NCI-H1436 treated with DMSO at 0.1 percent for 48 hours (cell line): ENCODE measurements at regions not wholly inside any gene's neighbourhood (a gene's known extent, or its start where the extent isn't known, plus 50 kb on each side); places are given as distances from the start of the nearest gene placed in this dataset.
A peak's percentile ranks its signal among the peaks of the same experiment; 100 is the strongest.

Experiments
- DNase-seq: peaks from one replicate; lab custom pipeline; 2025; lab: John Stamatoyannopoulos, UW

DNA sequence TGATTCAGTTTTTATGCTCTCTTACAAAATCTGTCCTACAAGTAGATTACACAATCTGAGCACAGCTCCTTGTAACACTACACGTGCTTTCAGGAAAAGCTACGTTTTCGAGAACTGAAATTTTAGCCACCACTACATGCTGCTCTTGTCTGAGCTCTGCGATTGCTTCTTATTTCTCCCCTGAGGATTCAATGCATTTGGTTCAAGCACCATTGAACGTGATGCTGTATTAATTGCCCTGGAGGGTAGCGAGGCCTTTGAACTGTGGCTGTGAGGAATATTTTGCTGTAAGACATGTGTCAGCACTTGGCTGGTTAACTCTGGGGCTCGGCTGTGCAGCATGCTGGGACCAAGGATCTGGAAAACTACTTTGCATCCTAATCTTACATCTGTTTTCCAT is 405.8 kb downstream of the EPHA4 start:
- DNase-seq, result peak; percentile 6

DNA sequence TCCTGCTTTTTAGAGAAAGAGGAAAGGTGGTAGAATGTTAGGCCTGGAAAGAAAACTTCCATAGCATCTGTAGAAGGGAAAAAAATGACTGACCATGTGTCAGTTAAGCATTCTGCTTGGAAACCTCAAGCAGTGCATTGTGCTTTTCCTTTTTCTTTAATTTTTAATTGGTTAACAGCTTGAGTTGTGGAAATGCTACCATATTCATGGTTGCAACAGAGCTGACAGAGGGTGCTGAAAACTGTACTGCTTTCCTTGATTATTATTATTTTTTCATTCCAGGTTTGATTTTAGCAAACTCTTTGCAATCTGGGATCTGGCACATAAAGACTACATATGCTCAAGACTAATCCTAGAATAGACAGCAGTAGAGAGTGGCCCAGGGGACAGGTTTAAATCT is 404.5 kb downstream of the EPHA4 start:
- DNase-seq, result no peak

DNA sequence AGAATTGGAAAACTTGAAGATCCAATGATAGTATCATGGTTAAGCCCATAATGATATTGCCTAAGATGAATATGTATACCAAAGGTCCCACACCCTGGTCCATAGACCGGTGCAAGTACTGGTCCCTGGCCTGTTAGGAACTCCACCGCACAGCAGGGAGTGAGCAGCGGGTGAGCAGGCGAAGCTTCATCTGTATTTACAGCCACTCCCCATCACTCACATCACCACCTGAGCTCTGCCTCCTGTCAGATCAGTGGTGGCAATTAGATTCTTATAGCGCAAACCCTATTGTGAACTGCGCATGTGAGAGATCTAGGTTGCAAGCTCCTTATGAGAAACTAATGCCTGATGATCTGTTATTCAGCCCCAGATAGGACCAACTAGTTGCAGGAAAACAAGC is 402.4 kb downstream of the EPHA4 start:
- no peak for DNase-seq

DNA sequence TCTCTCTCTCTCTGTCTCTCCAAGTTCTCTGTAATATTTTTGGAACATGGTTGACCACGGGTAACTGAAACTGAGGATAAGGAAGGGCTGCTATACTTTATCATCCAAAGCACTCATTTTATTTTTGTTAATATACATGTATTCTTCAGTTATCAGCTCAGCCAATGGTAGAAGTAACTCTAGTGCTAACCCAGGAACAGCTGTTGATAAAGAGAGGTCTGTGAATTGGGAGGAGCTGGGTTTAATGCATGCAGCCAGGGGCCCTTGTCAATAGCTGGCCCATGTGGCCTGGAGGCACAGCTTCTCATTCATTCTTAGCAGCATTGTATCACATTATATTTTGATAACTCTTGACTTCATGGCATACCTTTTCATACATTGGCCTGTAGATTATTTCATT is 401.6 kb downstream of the EPHA4 start:
- DNase-seq, result no peak

DNA sequence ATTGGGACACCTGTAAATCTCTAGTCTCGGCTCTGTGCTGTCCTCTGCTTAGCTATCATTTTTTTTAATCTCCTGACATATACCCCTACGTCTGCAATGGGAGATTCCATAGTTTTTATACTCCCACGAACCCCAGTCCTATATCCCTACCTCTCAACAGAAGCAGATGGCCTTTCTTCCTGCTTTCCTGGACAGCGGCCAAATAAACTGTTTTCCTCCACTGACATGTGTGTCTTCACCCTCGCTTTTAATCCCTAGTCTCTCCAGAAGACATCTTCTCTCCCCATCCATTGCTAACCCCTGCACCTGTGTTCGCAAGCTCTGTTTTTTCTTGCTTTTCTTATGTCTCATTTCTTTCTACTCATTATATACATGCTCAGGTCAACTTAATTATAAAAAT is 395.4 kb downstream of the EPHA4 start:
- no peak for DNase-seq

DNA sequence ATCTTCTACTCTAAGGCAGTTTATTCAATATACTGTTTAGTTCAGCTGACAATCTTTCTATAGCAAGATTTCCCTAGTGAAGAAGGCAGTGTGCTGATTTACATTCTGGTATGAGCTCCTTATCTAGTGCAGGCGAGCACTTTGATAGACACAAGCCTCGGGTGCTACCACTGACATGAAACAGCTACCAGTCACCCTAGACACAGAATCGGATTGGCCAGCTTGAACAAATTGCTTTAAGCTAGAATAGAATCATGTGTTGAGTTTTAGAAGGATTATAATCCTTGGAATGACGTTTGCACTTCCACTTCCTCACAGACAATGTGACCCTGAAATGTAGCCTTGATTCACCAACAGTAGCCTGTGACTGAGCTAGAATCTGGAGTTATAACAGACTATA is 394.0 kb downstream of the EPHA4 start:
- no peak for DNase-seq

DNA sequence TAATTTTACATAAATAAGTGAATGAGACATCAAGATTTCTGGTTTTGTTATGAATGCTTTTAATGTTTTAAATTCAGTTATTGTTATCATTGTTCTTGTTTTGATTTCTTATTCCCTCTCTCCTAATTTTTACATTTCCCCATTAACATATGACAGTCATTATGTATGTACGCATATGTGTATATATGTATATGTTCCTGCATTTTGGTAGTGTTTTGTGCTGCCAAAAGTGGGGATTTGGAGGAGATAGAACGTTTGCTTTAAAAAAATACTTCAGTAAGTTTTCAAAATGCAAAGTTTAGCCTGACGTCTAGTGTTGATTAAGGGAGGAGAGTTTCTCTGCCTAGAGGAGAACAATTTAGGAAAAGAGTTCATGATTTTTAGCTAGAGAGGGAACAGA is 385.2 kb downstream of the EPHA4 start:
- no peak for DNase-seq

DNA sequence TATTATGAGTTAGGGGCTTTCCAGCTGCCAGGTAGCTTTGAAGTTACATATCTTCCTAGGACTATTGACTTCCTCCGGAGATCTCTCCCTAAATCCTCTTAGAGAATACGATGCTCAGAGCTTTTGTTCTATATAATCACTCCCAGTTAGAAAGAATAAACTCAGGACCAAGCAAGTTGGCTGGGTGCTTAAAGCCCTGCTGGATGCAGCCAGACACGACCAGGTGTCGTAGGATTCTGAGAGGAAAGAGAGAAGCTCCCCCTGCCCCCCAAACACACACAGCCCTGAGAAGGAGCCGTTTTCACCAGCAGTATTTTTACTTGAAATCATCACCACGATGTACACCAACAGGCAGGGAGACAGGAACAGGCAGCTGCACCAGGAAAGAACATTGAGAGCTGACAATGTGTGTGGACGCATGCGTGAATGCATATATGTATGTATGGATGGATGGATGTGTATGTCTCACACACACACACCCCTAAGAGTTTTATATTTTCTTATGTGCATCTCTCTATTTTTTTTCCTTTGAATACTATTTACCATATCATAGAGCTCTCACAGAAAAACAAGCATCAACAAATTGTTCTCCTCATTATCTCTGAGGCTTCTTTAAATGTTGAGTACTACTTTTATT is 382.6 kb downstream of the EPHA4 start:
- DNase-seq, result no peak

DNA sequence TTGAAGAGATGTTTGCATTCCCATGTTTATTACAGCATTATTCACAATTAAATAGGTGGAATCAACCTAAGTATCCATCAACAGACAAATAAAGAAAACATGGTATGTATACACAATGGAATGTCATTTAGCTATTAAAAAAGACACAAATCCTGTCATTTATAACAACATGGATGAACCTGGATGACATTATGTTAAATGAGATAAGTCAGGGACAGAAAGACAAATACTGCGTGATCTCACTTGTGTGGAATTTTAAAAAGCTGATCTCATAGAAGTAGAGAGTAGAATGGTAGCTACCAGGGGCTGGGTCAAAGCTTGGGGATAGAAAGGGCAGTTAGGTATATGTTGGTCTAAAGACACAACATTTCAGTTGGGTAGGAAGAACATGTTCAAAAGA is 376.3 kb downstream of the EPHA4 start:
- DNase-seq, result no peak

DNA sequence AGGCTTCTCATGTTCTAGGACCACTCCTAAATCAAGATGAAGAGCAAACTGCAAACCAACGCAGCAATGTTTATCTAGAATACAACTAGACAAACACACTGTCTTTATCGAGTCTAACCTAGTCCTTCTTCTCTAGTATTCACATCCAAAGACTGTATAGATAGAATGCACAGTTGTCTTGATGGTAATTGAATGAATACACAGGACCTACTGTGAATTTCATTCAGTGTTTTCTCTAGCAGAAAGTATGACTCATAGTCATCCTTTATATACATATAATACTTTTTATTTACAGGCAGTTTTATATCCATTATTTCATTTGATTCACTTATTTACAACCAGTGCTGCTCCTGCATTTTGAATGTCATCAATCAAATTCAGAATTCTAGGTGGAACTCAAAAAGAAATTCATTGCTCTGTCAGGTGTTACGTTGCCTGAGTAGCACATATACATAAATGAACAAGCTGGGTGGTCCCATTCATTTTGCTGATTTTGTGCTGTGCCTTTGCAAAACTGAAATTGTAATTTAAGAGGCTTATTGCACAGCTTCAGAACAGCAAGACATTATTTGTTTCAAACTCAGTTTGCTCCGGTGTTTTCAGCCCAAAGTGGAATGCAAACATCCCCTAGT is 374.8 kb downstream of the EPHA4 start:
- DNase-seq, result no peak

DNA sequence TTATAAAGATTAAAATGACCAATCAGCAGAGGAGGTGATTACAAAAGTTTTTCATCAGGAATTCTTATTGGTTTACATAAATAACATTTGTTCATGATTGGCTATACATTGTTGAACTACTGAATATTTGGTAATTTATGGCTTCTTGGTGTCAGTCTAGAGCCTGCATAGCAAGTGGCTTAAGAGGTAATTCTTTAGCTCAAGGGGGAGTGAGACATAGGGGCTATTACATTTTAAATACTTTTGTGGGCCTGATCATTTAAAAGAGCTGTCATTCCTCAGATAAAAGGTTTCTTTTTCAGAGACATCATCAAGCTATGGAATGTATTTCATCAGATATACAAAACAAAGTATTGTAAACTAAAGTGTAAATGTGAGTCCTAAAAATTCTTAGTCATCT is 373.8 kb downstream of the EPHA4 start:
- DNase-seq, result no peak

DNA sequence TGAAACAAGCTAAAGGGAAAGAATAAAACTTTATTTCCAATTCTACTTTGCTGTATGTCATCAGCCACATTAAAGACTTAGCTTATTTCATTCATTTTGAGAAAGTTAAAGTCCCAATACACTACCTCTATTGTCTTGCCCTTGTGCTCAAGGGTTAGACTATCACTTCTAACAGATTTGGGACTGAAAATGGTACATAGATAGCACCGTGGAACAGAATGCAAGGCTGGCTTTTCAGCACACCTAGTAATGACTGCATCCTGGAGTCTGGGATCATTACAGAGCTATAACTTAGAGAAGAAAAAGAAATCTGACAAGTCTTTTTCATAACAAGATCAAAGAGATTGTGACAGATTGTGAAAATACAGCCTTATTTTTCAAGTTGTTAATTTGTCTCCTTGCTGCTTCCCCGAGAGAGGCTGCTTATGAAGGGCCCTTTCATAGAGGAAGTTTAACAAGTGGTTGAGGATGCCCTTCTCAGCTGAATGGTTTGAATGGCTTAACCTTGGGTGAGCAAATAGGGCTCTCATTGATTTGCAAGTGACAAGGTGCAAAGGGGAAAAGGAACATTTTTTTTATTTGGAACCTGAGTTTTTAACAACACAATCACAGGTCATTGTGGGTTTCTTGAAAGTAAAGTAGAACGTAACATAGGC is 371.8 kb downstream of the EPHA4 start:
- no peak for DNase-seq

DNA sequence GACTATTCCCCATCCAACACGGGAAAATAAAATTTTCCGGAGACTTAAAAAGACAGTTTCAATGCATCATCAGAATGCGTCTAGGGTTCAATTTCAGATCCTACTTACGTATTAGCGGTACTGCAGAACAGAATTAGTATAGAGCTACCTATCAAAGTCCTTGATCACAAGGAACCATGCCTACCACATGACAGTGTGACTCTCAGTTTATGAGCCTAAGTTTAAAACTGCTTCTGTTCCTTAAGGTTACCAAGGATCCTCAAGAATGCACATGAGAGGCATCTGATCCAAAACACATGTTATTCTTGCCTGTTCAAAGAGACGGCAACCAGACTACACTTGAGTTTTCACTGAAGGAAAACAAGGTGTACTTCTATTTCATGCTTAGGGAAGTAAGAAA is 369.7 kb downstream of the EPHA4 start:
- DNase-seq, result no peak

DNA sequence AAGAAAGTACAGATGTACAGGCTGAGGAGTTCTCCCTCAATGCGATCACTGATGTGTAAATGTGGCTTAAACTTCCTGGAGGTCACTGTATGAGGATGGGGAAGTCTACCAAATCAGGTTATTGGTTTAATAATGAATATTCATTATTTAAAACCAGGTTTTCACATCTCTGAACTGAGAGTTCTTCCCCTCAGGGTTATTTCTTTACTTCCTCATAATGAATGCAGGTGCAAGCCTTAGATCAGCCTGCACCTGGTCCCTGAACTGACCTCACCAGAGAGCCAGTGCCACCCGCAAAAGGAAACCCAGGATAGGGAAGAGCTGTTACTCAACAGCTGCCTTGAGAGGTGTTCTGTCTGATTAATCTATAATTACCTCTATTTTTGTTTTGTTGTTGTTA is 369.0 kb downstream of the EPHA4 start:
- no peak for DNase-seq

DNA sequence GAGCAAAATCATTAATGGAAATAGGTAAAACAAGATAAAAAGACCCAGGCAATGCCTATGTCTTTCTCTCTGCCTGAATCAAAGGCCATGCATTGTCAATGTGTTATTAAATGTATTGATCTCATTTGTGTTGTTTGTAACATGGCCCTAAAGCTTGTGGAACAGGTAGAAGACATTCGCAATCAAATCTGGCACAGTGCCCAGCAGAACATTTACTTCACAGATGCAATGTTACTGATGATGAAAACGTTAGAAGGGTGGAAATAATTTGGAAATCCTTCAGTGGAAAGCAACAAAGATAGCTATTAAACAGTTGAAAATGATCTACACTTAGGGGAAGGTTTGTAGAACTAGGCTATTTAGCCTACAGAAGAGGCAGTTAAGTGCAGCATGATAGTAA is 368.2 kb downstream of the EPHA4 start:
- DNase-seq, result peak; percentile 51

DNA sequence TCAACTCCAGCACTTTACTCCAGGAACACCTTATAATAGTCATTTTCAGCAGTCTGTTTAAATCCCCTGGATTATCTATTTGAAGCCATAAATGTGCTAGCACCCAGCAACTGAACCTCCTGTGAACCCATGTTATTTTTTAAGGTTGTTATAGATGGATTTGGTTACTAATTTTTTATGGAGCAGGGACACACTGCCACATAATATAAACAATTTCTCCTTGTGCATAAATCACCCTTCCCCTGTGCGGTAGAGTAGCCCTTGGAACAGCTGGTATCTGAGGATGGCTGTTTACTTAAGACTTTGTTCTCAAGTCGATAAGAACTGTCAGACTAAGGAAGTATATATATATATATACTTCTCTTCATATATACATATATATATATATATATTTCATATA is 367.4 kb downstream of the EPHA4 start:
- no peak for DNase-seq

DNA sequence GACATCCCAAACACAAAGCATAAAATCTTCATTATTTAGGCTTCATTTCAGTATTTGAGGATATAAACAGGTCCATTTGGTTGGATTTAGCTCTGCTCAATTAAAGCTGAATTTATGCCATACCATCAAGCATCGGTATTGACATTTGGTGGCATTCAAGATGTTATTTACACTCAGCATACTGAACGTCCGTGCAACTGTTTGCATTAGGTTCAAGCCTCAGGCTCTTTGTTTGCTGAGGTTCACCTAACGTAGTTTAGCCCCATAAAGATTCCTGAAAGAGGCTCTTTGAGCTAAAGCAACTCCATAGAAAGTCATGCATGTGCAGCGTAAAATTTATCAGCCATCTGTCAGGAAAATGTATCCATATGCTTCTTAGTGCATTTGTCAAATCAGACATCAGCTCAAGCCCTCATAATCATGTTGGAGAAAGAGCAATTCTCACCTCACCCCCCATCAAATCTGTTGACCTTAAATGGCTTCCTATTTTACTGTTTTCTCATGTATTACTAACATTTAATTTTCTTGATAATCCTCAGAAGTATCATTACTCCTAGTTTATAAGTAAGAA is 366.9 kb downstream of the EPHA4 start:
- peak; percentile 17 for DNase-seq

DNA sequence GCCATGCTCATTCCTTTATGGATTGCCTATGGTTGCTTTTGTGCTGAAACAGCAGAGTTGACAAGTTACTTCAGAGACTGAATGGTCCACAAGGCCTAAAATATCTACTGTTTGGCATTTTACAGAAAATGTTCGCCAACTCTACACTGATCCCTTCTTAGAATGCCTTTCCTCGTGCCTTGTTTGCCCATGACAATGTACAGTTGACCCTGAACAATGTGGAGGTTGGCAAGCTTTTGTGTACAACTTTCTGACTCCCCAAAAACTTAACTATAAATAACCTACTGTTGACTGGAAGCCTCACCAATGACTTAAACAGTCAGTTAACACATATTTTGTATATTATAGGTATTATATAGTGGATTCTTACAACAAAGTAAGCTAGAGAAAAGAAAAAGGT is 361.4 kb downstream of the EPHA4 start:
- no peak for DNase-seq

DNA sequence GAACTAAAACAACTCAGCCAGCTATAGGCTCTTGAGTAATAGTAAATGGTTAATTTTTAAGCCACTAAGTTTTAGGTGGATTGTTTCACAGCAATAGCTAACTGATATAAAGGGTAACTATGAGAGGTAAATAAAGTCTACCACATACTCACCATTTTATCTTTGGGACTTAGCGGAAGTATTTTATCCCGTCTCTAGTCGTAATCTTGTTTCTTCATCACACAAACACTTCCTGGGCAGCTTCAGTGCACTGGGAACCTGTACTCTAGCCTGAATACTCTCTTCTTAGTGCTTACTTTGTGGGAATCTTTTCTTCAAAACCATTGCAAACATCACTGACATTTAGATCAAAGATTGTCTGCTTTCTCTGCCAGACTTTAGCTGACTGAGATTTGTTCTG is 360.5 kb downstream of the EPHA4 start:
- DNase-seq, result no peak

DNA sequence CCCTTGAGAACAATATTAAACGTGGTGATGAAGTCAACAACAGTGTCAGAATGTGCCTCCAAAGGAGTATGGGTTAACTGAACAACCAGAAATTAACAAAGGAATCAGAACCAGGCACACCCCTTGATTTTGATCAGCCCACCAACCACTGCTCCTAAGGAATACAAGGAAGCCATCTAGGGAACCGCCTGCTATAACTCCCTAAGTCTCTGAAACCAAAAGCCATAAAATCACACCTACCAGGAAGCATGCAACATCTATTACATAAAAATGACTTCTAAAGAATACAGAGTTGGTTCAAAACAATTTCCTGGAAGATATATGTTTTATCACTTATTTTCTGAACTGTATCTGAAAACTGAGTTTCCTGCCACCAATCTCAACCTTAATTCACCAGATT is 360.0 kb downstream of the EPHA4 start:
- DNase-seq, result no peak

DNA sequence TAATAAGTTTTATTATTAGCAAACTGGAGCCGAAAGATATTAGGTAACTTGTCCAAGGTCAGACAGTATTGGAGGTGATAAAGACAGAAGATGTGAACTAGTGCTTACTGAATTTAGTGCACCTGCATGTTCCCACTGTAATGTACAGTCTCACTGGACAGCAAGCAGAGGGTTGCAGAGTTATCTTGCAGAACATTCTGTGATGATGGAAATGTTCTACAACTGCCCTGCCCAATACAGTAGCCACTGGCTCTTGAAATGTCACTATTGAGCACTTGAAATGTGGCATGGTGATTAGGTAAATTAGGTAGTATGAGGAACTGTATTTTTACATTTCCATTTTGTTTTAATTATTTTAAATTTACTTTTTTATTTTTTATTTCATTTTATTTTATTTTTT is 356.6 kb downstream of the EPHA4 start:
- DNase-seq, result no peak

DNA sequence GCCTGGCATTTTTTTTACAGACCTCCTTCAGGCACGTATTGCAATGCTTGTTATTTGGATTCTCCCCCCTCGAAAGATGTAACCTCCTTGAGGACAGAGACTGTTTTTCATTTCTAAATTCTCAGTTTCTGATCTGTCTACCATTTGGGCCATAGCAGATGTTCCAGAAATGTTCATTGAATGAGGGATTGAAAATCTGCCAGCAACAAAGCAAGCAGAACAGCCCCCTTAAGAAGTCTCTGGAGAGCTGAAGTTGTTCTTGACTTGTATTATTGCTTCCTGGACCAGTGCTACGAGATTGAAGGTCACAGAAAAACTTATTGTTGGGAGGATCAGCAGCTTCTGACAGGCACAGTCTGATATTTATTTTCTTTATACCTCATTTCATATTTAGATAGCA is 355.5 kb downstream of the EPHA4 start:
- no peak for DNase-seq

DNA sequence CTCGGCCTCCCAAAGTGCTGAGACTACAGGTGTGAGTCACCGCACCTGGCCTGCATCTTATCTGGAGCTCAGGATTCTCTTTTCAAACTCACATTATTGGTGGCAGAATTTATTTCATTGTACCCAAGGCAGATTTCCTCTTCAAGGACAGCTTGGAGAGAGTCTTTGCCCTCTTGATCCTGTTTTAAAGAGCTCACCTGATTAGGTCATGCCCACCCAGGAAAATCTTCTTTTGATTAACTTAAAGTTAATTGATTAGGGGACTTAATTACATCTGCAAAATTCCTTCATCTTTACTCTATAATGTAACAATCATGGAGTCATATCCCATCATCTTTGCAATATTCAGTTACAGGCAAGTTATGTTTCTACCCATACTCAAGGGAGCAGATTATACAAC is 346.4 kb downstream of the EPHA4 start:
- no peak for DNase-seq
